ENCODE measurements at regions not wholly inside any gene's neighbourhood (a gene's known extent, or its start where the extent isn't known, plus 50 kb on each side); places are given as distances from the start of the nearest gene placed in this dataset.

DNA sequence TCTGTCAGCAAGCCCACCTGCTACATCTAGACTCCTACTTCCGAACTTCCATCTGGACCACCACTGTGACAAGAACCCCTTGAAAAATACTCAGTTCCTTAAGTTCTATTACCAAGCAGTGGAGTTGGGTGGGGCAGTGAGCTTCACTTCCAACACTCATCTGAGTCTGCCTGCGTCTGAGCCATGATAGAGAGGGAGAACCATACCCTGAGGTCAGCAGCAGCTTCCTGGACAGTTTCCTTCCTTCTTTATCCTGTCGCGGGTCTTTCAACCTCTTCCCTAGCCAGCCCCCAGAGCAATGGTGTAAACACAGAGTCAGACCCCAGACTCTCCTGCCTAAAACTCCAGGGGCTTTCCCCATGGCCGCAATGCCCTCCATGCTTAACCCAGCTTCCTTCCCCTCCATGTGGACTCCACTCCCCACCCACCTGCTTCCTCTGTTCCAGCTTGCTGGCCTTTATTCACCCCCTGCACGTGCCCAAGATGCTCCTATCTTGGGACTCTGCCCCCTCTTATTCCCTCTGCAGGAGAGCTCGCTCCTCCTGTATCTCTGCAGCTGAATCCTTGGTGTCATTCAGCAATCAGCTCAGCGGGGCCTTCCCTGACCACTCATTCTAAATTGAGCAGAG lies 211.2 kb downstream of the SHQ1 start:
- Mint-ChIP-seq H3K36me3 (ENCODE audit: low read depth) (no peaks in the 10 kb centered on the region), H3K4me3 (no peak overlapping the region), H3K27me3 (ENCODE audit: low read depth, poor library complexity) (peaks cover 38% of the 10 kb centered on the region), H3K9me3 (peaks cover 11% of the 10 kb centered on the region), H3K4me1 (peaks cover 14% of the 10 kb centered on the region), H3K27ac (no peak overlapping the region)
- DNase-seq: no peak
- TF ChIP-seq, protein P1, sequence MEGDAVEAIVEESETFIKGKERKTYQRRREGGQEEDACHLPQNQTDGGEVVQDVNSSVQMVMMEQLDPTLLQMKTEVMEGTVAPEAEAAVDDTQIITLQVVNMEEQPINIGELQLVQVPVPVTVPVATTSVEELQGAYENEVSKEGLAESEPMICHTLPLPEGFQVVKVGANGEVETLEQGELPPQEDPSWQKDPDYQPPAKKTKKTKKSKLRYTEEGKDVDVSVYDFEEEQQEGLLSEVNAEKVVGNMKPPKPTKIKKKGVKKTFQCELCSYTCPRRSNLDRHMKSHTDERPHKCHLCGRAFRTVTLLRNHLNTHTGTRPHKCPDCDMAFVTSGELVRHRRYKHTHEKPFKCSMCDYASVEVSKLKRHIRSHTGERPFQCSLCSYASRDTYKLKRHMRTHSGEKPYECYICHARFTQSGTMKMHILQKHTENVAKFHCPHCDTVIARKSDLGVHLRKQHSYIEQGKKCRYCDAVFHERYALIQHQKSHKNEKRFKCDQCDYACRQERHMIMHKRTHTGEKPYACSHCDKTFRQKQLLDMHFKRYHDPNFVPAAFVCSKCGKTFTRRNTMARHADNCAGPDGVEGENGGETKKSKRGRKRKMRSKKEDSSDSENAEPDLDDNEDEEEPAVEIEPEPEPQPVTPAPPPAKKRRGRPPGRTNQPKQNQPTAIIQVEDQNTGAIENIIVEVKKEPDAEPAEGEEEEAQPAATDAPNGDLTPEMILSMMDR (IDR thresholded peaks at IDR 0.05): no peak

DNA sequence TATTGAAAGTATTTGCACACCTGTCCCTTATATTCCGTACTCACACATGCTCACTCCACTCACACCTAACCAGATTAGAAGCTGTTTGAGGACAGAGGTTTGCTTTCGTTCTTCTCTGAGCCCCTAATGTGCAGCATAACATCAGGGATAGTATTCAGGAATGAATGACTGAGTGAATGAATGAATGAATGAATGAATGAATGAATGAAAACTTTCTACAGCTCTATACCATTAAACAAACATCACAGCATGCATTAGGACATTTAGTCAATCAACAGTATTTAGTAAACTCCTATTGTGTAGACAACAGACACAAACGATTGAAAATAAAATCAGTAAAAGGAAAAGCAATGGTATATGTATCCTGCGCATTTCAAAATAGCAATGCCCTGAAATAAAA lies 212.7 kb downstream of the SHQ1 start:
- Mint-ChIP-seq H3K4me1 (peaks cover 23% of the 10 kb centered on the region), H3K4me3 (no peak overlapping the region), H3K9me3 (peaks cover 19% of the 10 kb centered on the region), H3K27me3 (ENCODE audit: low read depth, poor library complexity) (peaks cover 32% of the 10 kb centered on the region), H3K36me3 (ENCODE audit: low read depth) (no peaks in the 10 kb centered on the region), H3K27ac (no peak overlapping the region)
- TF ChIP-seq, protein P1 (IDR thresholded peaks at IDR 0.05): no peak
- DNase-seq: no peak

DNA sequence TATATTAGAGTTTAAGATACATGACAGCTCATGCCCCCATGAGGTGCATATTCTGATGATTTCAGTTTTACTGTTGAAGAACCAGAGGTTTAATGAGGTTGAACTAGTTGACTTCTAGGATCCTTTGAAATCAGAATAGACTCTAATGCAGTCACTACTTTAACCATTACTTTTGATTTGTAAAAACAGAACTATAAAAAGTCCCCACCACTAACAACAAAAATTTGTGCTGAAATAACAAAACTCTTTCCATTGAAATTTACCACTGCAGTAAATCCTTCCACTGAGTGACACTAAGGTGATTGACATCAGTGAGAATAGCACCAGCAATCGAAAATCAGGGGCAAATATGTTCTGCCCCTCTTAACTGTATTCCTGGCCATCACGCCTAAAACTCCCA lies 214.1 kb downstream of the SHQ1 start:
- Mint-ChIP-seq H3K4me1 (peaks cover 35% of the 10 kb centered on the region), H3K27ac (no peak overlapping the region), H3K36me3 (ENCODE audit: low read depth) (no peaks in the 10 kb centered on the region), H3K4me3 (no peak overlapping the region), H3K9me3 (peaks cover 19% of the 10 kb centered on the region), H3K27me3 (ENCODE audit: low read depth, poor library complexity) (peaks cover 38% of the 10 kb centered on the region)
- TF ChIP-seq, protein P1 (IDR thresholded peaks at IDR 0.05): no peak
- no peak for DNase-seq

DNA sequence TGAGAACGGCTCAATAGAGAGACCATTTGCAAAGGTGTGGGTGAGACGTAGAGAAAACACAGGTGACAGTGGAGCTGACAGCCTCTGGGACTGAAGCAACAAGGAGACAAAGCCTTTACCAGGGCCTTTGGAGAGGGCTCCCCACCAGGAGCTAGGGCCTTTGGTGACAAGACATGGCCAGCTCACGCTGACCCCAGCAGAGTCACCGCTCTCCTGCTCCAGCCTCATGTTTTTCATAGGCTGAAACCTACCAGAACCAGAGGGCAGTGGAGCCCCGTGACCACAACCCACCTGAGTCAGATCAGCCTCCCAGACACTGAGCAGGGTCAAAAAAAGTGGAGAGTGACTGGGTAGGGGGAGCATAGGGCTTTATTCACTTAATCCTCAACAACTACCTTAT lies 214.7 kb downstream of the SHQ1 start:
- H3K9me3 Mint-ChIP-seq: peaks cover 19% of the 10 kb centered on the region
- H3K36me3 Mint-ChIP-seq (ENCODE audit: low read depth): no peaks in the 10 kb centered on the region
- peaks cover 35% of the 10 kb centered on the region for H3K27me3 Mint-ChIP-seq (ENCODE audit: low read depth, poor library complexity)
- TF ChIP-seq, protein P1 (IDR thresholded peaks at IDR 0.05): no peak
- peaks cover 37% of the 10 kb centered on the region for H3K4me1 Mint-ChIP-seq
- DNase-seq: no peak
- H3K4me3 Mint-ChIP-seq: no peak overlapping the region
- no peak overlapping the region for H3K27ac Mint-ChIP-seq

DNA sequence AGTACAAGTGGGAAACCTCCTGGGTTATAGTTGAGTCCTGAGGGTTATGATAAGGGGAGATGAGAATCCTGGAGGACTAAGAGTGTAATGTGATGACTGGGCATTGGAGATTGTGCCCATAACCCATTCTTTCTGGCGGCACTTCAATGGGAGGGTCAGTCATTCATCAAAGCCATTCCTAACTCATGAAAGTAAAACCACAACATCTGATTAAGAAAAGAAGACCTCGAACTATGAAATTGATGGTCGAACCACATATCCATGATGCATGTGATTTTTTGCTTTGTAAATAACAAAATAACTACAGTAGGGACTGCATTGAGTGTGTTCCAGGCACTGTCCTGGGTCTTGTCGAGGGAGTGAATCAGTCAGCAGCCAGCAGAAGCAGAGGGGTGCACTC lies 215.1 kb downstream of the SHQ1 start:
- H3K4me1 Mint-ChIP-seq: peaks cover 37% of the 10 kb centered on the region
- no peak overlapping the region for H3K4me3 Mint-ChIP-seq

DNA sequence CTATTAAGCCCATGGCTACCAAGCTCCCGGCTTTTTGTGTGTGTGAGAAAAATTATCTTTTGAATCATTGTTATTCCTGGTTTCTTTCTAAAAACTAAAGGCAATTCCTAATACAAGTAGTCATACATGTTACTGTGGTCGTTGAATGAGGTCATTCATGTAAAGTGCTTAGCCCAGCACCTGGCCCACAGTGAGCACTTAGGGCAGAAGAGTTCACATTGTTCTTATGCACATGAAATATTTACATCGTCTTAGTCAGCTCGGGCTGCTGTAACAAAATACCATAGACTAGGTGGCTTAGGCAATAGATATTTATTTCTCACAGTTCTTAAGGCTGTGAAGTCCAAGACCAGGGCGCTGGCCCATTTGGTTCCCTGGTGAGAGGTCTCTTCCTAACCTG lies 216.1 kb downstream of the SHQ1 start:
- Mint-ChIP-seq H3K36me3 (ENCODE audit: low read depth) (no peaks in the 10 kb centered on the region), H3K27ac (no peak overlapping the region), H3K27me3 (ENCODE audit: low read depth, poor library complexity) (peaks cover 26% of the 10 kb centered on the region), H3K4me1 (peaks cover 39% of the 10 kb centered on the region), H3K9me3 (peaks cover 19% of the 10 kb centered on the region), H3K4me3 (no peak overlapping the region)
- no peak for DNase-seq
- TF ChIP-seq, protein P1 (IDR thresholded peaks at IDR 0.05): no peak

More for the DNA sequence above, 215.1 kb downstream of the SHQ1 start:
- Mint-ChIP-seq H3K27ac (no peak overlapping the region), H3K27me3 (ENCODE audit: low read depth, poor library complexity) (peaks cover 31% of the 10 kb centered on the region), H3K36me3 (ENCODE audit: low read depth) (no peaks in the 10 kb centered on the region), H3K9me3 (peaks cover 19% of the 10 kb centered on the region)
- DNase-seq: no peak
- TF ChIP-seq, protein P1 (IDR thresholded peaks at IDR 0.05): no peak
